Mesodermal cell (in vitro differentiated cells): ENCODE measurements at regions not wholly inside any gene's neighbourhood (a gene's known extent, or its start where the extent isn't known, plus 50 kb on each side); places are given as distances from the start of the nearest gene placed in this dataset.
"Not testable (repeated sequence)": the region's sequence is repeated elsewhere in the genome, so short reads cannot be mapped to it uniquely, and the experiment has no call there.

Source experiments
- H3K27ac ChIP-seq: 2 replicates; pipeline ENCODE4 v1.7.0; 2013; ENCODE audit warnings: mild to moderate bottlenecking, low read depth, low read length, moderate library complexity; ENCODE audit not compliant: severe bottlenecking
- H3K36me3 ChIP-seq: 2 replicates; pipeline ENCODE4 v1.7.1; 2013; ENCODE audit warnings: mild to moderate bottlenecking, low read length, moderate library complexity; ENCODE audit not compliant: control insufficient read depth, insufficient read depth
- H3K4me1 ChIP-seq: one replicate; pipeline ENCODE4 v1.7.1; 2013; ENCODE audit warnings: mild to moderate bottlenecking, low read length; ENCODE audit not compliant: insufficient read depth, control insufficient read depth, poor library complexity, severe bottlenecking
- H3K4me3 ChIP-seq: 2 replicates; pipeline ENCODE4 v1.7.0; 2013; ENCODE audit warnings: low read length, control low read depth, mild to moderate bottlenecking; ENCODE audit not compliant: insufficient read depth, poor library complexity, severe bottlenecking; ENCODE audit errors: extremely low read depth
- H3K9me3 ChIP-seq: 2 replicates; pipeline ENCODE4 v1.7.1; 2013; ENCODE audit warnings: mild to moderate bottlenecking, low read length, moderate library complexity; ENCODE audit not compliant: control insufficient read depth
- WGBS, 2 experiments: methylation state at CpG; one replicate each; pipeline ENCODE4 v1.1.5; 2013; ENCODE audit warnings: missing lambda C conversion rate in 2 of 2; ENCODE audit not compliant: insufficient coverage in 2 of 2; 5-methylcytosine and 5-hydroxymethylcytosine counted together

DNA sequence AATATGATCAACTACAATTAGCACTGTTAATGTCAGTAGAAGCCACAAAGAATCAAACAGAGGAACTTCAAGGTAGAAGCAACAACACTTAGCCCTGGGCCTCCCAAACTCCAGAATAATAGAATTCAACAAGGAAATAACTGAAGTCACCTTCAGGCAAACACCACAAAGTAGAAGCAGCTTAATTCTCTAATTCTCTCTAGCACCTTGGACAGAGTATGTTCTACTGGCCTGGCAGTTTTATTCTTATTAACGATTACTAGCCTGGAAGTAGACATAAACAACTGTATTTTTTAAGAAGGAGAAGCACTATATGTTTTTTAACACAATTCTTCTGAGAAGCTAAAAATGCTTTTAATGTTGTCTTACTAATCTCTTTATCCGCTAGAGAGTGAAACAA, 911.9 kb downstream of the DTWD2 start:
- no peaks in the 10 kb centered on the region for H3K36me3 ChIP-seq
- no peaks in the 10 kb centered on the region for H3K4me1 ChIP-seq
- no peaks in the 10 kb centered on the region for H3K9me3 ChIP-seq
- H3K4me3 ChIP-seq: no peak overlapping the region
- no CpG with 5 or more reads among the region's 2 CpGs for WGBS, 2 experiments
- no peak overlapping the region for H3K27ac ChIP-seq

DNA sequence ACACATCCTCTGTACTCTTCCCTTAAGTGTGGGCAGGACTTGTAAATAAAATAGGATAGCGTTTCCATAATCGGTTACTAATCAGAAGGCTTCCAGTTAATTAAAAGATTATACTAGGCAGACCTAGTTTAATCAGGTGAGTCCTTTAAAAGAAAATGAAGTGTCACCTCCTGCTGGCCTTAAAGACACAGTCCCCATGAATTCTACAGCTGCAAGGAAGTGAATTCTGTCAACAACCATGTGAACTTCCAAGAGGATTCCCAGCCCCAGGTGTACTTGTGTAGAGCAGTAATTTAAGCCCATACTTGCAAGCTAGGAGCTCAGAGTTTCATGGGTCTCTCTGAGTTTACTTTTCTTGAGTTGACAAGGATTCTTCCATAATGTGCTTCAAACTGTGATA, 918.3 kb downstream of the DTWD2 start:
- Histone ChIP-seq H3K4me3 (no peak overlapping the region), H3K4me1 (no peaks in the 10 kb centered on the region), H3K36me3 (no peaks in the 10 kb centered on the region), H3K27ac (no peak overlapping the region), H3K9me3 (no peaks in the 10 kb centered on the region)
- WGBS, 2 experiments: no CpG with 5 or more reads among the region's 2 CpGs

GRCh38 chr5:118069452-118069851, 918.9 kb downstream of the DTWD2 start:
- no peaks in the 10 kb centered on the region for H3K36me3 ChIP-seq
- H3K4me3 ChIP-seq: no peak overlapping the region
- H3K9me3 ChIP-seq: no peaks in the 10 kb centered on the region
- H3K4me1 ChIP-seq: no peaks in the 10 kb centered on the region
- no peak overlapping the region for H3K27ac ChIP-seq

GRCh38 chr5:118068886-118069285, 919.5 kb downstream of the DTWD2 start:
- Histone ChIP-seq H3K9me3 (no peaks in the 10 kb centered on the region), H3K27ac (no peak overlapping the region), H3K4me1 (no peaks in the 10 kb centered on the region), H3K36me3 (no peaks in the 10 kb centered on the region), H3K4me3 (no peak overlapping the region)

GRCh38 chr5:118063836-118064235, 924.5 kb downstream of the DTWD2 start:
- not testable (repeated sequence) for H3K4me3 ChIP-seq, H3K4me1 ChIP-seq, H3K9me3 ChIP-seq, H3K36me3 ChIP-seq, H3K27ac ChIP-seq

GRCh38 chr5:118060833-118061232, 927.5 kb downstream of the DTWD2 start:
- H3K36me3 ChIP-seq: no peaks in the 10 kb centered on the region
- H3K4me3 ChIP-seq: no peak overlapping the region
- H3K4me1 ChIP-seq: no peaks in the 10 kb centered on the region
- H3K9me3 ChIP-seq: no peaks in the 10 kb centered on the region
- H3K27ac ChIP-seq: no peak overlapping the region
- no CpG with 5 or more reads among the region's 2 CpGs for WGBS, 2 experiments

- Histone ChIP-seq H3K4me1 (no peaks in the 10 kb centered on the region), H3K4me3 (no peak overlapping the region), H3K27ac (no peak overlapping the region), H3K36me3 (no peaks in the 10 kb centered on the region), H3K9me3 (no peaks in the 10 kb centered on the region)
Observed at GRCh38 chr5:118052503-118052902, 935.8 kb downstream of the DTWD2 start.

GRCh38 chr5:118044169-118044568, 944.2 kb downstream of the DTWD2 start:
- Histone ChIP-seq H3K4me1 (no peaks in the 10 kb centered on the region), H3K27ac (no peak overlapping the region), H3K36me3 (no peaks in the 10 kb centered on the region), H3K4me3 (no peak overlapping the region), H3K9me3 (no peaks in the 10 kb centered on the region)
- 80% methylated on average over 1 of the region's 4 CpGs; no CpG with 5 or more reads in 1 of the 2 experiments for WGBS, 2 experiments

- Histone ChIP-seq H3K36me3 (no peaks in the 10 kb centered on the region), H3K27ac (no peak overlapping the region), H3K4me1 (no peaks in the 10 kb centered on the region), H3K9me3 (no peaks in the 10 kb centered on the region), H3K4me3 (no peak overlapping the region)
Observed at GRCh38 chr5:118043531-118043930, 944.8 kb downstream of the DTWD2 start.

DNA sequence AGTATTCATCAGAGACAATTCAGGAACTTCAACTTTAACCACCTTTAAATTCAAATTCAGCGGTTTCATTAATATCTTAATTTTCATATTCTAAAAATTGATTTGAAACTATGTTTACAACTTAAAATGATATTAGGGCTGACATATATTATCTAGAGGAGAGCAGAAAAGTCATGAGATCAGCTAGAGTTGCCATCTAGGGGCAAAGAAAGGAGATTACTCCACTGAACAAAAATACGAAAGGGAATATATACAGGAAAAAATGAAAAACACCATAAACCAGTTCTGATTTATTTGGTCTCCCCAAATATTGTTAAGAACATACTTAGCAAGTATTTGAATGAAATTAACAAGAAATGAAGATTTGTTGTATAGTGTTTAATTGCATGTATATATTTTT, 946.3 kb downstream of the DTWD2 start:
- H3K36me3 ChIP-seq: no peaks in the 10 kb centered on the region
- no peaks in the 10 kb centered on the region for H3K4me1 ChIP-seq
- H3K4me3 ChIP-seq: no peak overlapping the region
- H3K27ac ChIP-seq: no peak overlapping the region
- H3K9me3 ChIP-seq: no peaks in the 10 kb centered on the region
- WGBS, 2 experiments: no CpG with 5 or more reads among the region's 2 CpGs

DNA sequence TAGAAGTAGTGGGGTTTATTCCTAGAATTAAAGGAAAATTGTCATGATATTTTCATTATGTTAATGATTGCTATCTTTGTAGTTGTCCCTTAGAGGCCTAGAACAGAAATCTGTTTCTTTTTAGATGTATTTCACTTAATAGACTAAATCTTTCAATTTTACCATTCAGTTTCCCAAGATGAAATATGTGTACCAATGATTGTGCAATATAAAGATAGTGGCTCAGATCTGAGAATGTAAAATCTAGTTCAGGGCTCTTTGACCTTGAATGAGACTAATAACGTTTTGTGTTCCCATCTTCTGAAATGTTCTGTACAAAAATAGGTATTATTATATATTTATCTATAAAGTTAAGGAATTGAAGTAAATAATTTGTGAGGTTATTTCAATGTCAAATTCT, 947.9 kb downstream of the DTWD2 start:
- Histone ChIP-seq H3K4me1 (no peaks in the 10 kb centered on the region), H3K36me3 (no peaks in the 10 kb centered on the region), H3K9me3 (no peaks in the 10 kb centered on the region), H3K27ac (no peak overlapping the region), H3K4me3 (no peak overlapping the region)
- WGBS, 2 experiments: no CpG with 5 or more reads among the region's 1 CpG

DNA sequence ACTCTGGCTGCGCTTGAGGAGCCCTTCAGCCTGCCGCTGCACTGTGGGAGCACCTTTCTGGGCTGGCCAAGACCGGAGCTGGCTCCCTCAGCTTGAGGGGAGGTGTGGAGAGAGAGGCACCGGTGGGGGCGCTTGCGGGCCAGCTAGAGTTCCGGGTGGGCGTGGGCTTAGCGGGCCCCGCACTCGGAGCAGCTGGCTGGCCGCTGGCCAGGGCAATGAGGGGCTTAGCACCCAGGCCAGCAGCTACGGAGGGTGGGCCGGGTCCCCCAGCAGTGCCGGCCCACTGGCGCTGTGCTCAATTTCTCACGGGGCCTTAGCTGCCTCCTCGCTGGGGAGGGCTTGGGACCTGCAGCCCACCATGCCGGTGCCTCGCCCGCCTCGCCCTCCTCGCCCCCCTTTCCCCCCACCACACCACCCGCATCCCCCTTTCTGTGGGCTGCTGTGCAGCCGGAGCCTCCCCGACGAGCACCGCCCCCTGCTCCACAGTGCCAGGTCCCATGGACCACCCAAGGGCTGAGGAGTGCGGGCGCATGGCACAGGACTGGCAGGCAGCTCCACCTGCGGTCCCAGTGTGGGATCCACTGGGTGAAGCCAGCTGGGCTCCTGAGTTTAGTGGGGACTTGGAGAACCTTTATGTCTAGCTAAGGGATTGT, 954.5 kb downstream of the DTWD2 start:
- Histone ChIP-seq H3K27ac (no peak overlapping the region), H3K9me3 (no peaks in the 10 kb centered on the region), H3K36me3 (no peaks in the 10 kb centered on the region), H3K4me1 (no peaks in the 10 kb centered on the region), H3K4me3 (no peak overlapping the region)
- WGBS, 2 experiments: 91 to 96% methylated on average over 15 to 23 of the region's 31 CpGs
